Peyer's patch (tissue), 4 donors: ENCODE measurements at regions not wholly inside any gene's neighbourhood (a gene's known extent, or its start where the extent isn't known, plus 50 kb on each side); places are given as distances from the start of the nearest gene placed in this dataset.
"Not testable (repeated sequence)": the region's sequence is repeated elsewhere in the genome, so short reads cannot be mapped to it uniquely, and the experiment has no call there.

Source experiments
- CTCF ChIP-seq, 6 experiments: fragments of 450-650 bp in 4 of 6; fragments of 200-600 bp in 2 of 6; sonication (generic) in 1 of 6; IDR thresholded peaks; one replicate each; pipeline ENCODE4 v1.5.1; 2017 to 2019; ENCODE audit warnings: antibody characterized with exemption in 6 of 6, mild to moderate bottlenecking in 3 of 6, moderate library complexity in 1 of 6
- POLR2A ChIP-seq, 2 donors: fragments of 450-650 bp; IDR thresholded peaks; one replicate each; pipeline ENCODE4 v1.5.1; 2017; ENCODE audit warnings: antibody characterized with exemption in 2 of 2, mild to moderate bottlenecking in 2 of 2, moderate library complexity in 2 of 2

GRCh38 chr20:60106186-60106585 lies 148.0 kb downstream of the CDH26 start:
- not testable (repeated sequence) for TF ChIP-seq CTCF, POLR2A (IDR thresholded peaks at IDR 0.05)
